Esophagus squamous epithelium (tissue), 5 donors: ENCODE measurements at regions not wholly inside any gene's neighbourhood (a gene's known extent, or its start where the extent isn't known, plus 50 kb on each side); places are given as distances from the start of the nearest gene placed in this dataset.
"Not testable (repeated sequence)": the region's sequence is repeated elsewhere in the genome, so short reads cannot be mapped to it uniquely, and the experiment has no call there.

ENCODE experiments used
- DNase-seq: peaks from one replicate; lab custom pipeline; 2025; lab: John Stamatoyannopoulos, UW
- H3K27ac ChIP-seq, 4 donors: fragments of 200-600 bp; sonication (generic); one replicate each; pipeline ENCODE4 v1.5.1; 2016 to 2019; ENCODE audit warnings: mild to moderate bottlenecking in 1 of 4
- H3K27me3 ChIP-seq, 4 donors: fragments of 200-600 bp; sonication (generic); 1 replicate in 3 of 4; 2 replicates in 1 of 4; pipeline versions ENCODE4 v1.5.1 to v1.6.0; 2017 to 2021; ENCODE audit warnings: antibody characterized with exemption in 1 of 4
- H3K36me3 ChIP-seq, 3 donors: fragments of 200-600 bp; sonication (generic); one replicate each; pipeline ENCODE4 v1.5.1; 2016 to 2019
- H3K4me1 ChIP-seq, 3 donors: fragments of 200-600 bp; sonication (generic); one replicate each; pipeline ENCODE4 v1.5.1; 2017 to 2019
- H3K4me3 ChIP-seq, 4 donors: fragments of 200-600 bp; sonication (generic); 1 replicate in 3 of 4; 2 replicates in 1 of 4; pipeline ENCODE4 v1.5.1; 2016 to 2019; ENCODE audit warnings: mild to moderate bottlenecking in 2 of 4, moderate library complexity in 1 of 4
- H3K9me3 ChIP-seq, 3 donors: fragments of 200-600 bp; sonication (generic); one replicate each; pipeline ENCODE4 v1.5.1; 2016 to 2019
- POLR2A ChIP-seq, 4 donors: fragments of 450-650 bp; IDR thresholded peaks; one replicate each; pipeline ENCODE4 v1.6.1; 2017; ENCODE audit warnings: antibody characterized with exemption in 4 of 4, mild to moderate bottlenecking in 4 of 4, moderate library complexity in 3 of 4
- WGBS, 2 donors: methylation state at CpG; one replicate each; pipeline ENCODE4 v1.1.5; 2018; 5-methylcytosine and 5-hydroxymethylcytosine counted together
- intact Hi-C: fragments of 100-400 bp; cut with DNase I; formaldehyde crosslinking; loops from one replicate; pipeline ENCODE4 v1.15.0; 2022
- TF ChIP-seq, protein P1 (sequence below), 6 experiments: fragments of 450-650 bp in 4 of 6; fragments of 200-600 bp in 2 of 6; sonication (generic) in 2 of 6; IDR thresholded peaks; one replicate each; pipeline ENCODE4 v1.5.1; 2016 to 2019; ENCODE audit warnings: antibody characterized with exemption in 6 of 6, mild to moderate bottlenecking in 4 of 6, moderate library complexity in 4 of 6
- donor health status: DM: yes; HTN: yes; CAD: no.

GRCh38 chr5:67983251-67984110 lies 232.1 kb upstream of the PIK3R1 start:
- no peaks in the 10 kb centered on the region for H3K9me3 ChIP-seq
- no peaks in the 10 kb centered on the region for H3K36me3 ChIP-seq
- no peak for DNase-seq
- no peak overlapping the region for H3K27ac ChIP-seq
- TF ChIP-seq POLR2A (IDR thresholded peaks at IDR 0.05): no peak
- TF ChIP-seq, protein P1, sequence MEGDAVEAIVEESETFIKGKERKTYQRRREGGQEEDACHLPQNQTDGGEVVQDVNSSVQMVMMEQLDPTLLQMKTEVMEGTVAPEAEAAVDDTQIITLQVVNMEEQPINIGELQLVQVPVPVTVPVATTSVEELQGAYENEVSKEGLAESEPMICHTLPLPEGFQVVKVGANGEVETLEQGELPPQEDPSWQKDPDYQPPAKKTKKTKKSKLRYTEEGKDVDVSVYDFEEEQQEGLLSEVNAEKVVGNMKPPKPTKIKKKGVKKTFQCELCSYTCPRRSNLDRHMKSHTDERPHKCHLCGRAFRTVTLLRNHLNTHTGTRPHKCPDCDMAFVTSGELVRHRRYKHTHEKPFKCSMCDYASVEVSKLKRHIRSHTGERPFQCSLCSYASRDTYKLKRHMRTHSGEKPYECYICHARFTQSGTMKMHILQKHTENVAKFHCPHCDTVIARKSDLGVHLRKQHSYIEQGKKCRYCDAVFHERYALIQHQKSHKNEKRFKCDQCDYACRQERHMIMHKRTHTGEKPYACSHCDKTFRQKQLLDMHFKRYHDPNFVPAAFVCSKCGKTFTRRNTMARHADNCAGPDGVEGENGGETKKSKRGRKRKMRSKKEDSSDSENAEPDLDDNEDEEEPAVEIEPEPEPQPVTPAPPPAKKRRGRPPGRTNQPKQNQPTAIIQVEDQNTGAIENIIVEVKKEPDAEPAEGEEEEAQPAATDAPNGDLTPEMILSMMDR (IDR thresholded peaks at IDR 0.05): no peak
- peaks cover 0 to 4% (median 0%) of the 10 kb centered on the region in 3 donors for H3K4me1 ChIP-seq
- intact Hi-C loops: no loop called here
- 83 to 89% methylated on average over 7 of the region's 7 CpGs for WGBS, 2 donors
- no peaks in the 10 kb centered on the region for H3K27me3 ChIP-seq
- no peak overlapping the region for H3K4me3 ChIP-seq

GRCh38 chr5:67982160-67982559 lies 233.4 kb upstream of the PIK3R1 start:
- H3K9me3 ChIP-seq, DNase-seq, H3K27me3 ChIP-seq, H3K36me3 ChIP-seq, H3K27ac ChIP-seq, H3K4me3 ChIP-seq, H3K4me1 ChIP-seq, intact Hi-C loops: not testable (repeated sequence)
- WGBS, 2 donors: 81 to 83% methylated on average over 3 to 4 of the region's 4 CpGs

DNA sequence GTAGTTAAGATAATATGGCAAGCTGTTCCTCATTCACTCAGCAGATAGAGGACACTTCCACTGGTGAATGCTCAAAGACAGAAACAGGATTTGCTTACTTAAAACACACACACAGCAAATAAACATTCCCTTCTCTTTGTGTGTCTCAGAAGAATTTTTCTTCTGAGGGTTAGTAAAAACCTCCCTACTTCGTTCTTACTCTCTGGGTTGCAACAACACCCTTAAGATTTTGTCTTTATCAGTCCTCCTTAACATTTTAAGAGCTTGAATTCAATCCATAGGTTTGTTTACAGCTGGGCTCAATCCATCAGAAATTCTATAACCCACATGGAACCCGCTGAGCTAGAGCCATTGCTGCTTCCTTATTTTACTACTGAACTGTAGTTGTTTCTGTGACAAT lies 237.4 kb upstream of the PIK3R1 start:
- peak overlapping the region in 1 of 4 donors; percentile 29 for H3K27ac ChIP-seq
- H3K9me3 ChIP-seq: no peaks in the 10 kb centered on the region
- 51 to 72% methylated on average over 2 of the region's 2 CpGs for WGBS, 2 donors
- H3K36me3 ChIP-seq: no peaks in the 10 kb centered on the region
- TF ChIP-seq, protein P1 (IDR thresholded peaks at IDR 0.05): no peak
- TF ChIP-seq POLR2A (IDR thresholded peaks at IDR 0.05): no peak
- no peak overlapping the region for H3K4me3 ChIP-seq
- no peaks in the 10 kb centered on the region for H3K4me1 ChIP-seq
- DNase-seq: no peak
- H3K27me3 ChIP-seq: no peaks in the 10 kb centered on the region
- intact Hi-C loops: no loop called here

- Histone ChIP-seq H3K9me3 (no peaks in the 10 kb centered on the region), H3K4me1 (peaks cover 0 to 8% (median 5%) of the 10 kb centered on the region in 3 donors), H3K27ac (peak overlapping the region in 1 of 4 donors; percentile 29), H3K36me3 (no peaks in the 10 kb centered on the region), H3K4me3 (no peak overlapping the region), H3K27me3 (no peaks in the 10 kb centered on the region)
- intact Hi-C loops: no loop called here
- TF ChIP-seq POLR2A (IDR thresholded peaks at IDR 0.05): no peak
- TF ChIP-seq, protein P1 (IDR thresholded peaks at IDR 0.05): no peak
- no peak for DNase-seq
- WGBS, 2 donors: 67 to 75% methylated on average over 5 of the region's 5 CpGs
These were observed 238.5 kb upstream of the PIK3R1 start for GRCh38 chr5:67976891-67977601.

DNA sequence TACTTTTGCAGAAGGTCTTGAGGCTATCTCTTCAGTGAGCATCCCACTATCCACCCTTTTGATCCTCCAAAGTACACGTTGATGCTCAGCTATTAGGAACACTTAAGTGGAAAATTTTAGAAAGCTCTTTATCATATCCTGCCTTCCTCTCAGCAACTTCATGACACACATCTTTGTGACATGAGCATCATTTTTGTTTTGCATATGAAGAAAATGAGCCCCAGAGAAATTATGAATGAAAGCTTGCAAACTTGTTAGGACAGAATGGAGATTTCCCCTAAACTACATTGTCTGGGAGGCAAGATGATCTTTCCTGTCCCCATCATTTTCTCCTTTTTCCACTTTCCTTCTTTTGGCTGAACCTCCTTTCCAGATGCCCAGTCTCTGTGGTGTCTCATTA lies 239.4 kb upstream of the PIK3R1 start:
- Histone ChIP-seq H3K36me3 (no peaks in the 10 kb centered on the region), H3K27me3 (no peaks in the 10 kb centered on the region), H3K9me3 (no peaks in the 10 kb centered on the region), H3K27ac (no peak overlapping the region), H3K4me3 (no peak overlapping the region), H3K4me1 (peaks cover 0 to 17% (median 13%) of the 10 kb centered on the region in 3 donors)
- 67 to 86% methylated on average over 1 of the region's 1 CpG for WGBS, 2 donors
- TF ChIP-seq, protein P1 (IDR thresholded peaks at IDR 0.05): no peak
- no peak for TF ChIP-seq POLR2A (IDR thresholded peaks at IDR 0.05)
- DNase-seq: no peak
- intact Hi-C loops: no loop called here
